ENCODE measurements at regions not wholly inside any gene's neighbourhood (a gene's known extent, or its start where the extent isn't known, plus 50 kb on each side); places are given as distances from the start of the nearest gene placed in this dataset.

- TF ChIP-seq CTCF (IDR thresholded peaks at IDR 0.05): no peak
- TF ChIP-seq, protein P1, sequence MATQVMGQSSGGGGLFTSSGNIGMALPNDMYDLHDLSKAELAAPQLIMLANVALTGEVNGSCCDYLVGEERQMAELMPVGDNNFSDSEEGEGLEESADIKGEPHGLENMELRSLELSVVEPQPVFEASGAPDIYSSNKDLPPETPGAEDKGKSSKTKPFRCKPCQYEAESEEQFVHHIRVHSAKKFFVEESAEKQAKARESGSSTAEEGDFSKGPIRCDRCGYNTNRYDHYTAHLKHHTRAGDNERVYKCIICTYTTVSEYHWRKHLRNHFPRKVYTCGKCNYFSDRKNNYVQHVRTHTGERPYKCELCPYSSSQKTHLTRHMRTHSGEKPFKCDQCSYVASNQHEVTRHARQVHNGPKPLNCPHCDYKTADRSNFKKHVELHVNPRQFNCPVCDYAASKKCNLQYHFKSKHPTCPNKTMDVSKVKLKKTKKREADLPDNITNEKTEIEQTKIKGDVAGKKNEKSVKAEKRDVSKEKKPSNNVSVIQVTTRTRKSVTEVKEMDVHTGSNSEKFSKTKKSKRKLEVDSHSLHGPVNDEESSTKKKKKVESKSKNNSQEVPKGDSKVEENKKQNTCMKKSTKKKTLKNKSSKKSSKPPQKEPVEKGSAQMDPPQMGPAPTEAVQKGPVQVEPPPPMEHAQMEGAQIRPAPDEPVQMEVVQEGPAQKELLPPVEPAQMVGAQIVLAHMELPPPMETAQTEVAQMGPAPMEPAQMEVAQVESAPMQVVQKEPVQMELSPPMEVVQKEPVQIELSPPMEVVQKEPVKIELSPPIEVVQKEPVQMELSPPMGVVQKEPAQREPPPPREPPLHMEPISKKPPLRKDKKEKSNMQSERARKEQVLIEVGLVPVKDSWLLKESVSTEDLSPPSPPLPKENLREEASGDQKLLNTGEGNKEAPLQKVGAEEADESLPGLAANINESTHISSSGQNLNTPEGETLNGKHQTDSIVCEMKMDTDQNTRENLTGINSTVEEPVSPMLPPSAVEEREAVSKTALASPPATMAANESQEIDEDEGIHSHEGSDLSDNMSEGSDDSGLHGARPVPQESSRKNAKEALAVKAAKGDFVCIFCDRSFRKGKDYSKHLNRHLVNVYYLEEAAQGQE (IDR thresholded peaks at IDR 0.05; ENCODE audit: insufficient read depth in 1 of 2, low read depth in 2 of 2, low read length in 1 of 2): no peak
Observed at GRCh38 chr22:48779661-48780596, 1047.7 kb downstream of the BRD1 start.

Measured in Panc1 (cell line).